LNCAP (cell line): ENCODE measurements at regions not wholly inside any gene's neighbourhood (a gene's known extent, or its start where the extent isn't known, plus 50 kb on each side); places are given as distances from the start of the nearest gene placed in this dataset.

ENCODE experiments used
- CTCF ChIP-seq: fragments of 450-650 bp; IDR thresholded peaks from 2 replicates; pipeline ENCODE4 v1.5.1; 2017; ENCODE audit warnings: mild to moderate bottlenecking

DNA sequence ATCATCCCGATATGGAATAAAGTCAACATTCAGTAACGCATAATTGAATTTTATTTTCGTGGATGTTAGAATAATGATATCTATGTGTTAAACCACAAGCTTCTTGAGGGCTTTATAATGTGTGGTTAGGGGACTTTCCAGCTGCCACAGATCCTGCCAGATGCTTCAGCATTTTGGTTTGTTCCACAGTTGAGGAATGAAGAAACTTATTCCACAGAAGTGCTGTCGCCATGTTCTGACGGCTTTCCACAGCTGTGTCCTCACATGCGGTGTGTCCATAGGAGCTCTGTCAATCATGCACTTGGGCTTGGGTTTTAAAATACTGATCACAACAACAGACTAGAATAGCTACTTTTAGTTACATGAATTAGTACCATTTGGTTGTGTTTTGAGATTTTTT lies 411.9 kb downstream of the TRIML1 start:
- TF ChIP-seq CTCF, result no peak

DNA sequence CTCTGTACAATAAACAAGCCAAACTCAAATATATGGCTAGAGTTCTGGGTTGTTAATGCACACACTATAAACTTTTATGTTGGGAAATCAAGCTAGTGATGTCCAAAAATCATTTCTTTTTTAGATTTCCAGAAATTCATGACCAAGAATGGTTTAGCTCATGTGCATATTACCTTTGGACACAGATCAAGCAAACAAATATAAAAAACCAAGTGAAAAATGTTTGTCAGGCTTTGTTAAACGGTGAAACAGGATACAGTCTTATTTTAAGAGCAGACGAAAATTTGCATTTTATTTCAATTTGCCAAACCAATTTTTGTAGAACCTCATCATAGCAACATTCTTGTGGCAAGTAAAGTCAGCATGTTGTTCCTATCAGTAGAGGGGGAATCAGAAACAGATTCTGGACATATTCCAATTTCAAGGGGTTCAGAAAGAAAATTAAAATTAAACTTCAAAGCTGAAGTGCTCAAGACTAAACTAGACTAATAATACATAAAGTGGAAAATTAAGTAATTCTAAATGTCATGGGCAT lies 413.6 kb downstream of the TRIML1 start:
- TF ChIP-seq CTCF, result no peak

- no peak for TF ChIP-seq CTCF
Observed at GRCh38 chr4:188554413-188554812, 415.2 kb downstream of the TRIML1 start.

DNA sequence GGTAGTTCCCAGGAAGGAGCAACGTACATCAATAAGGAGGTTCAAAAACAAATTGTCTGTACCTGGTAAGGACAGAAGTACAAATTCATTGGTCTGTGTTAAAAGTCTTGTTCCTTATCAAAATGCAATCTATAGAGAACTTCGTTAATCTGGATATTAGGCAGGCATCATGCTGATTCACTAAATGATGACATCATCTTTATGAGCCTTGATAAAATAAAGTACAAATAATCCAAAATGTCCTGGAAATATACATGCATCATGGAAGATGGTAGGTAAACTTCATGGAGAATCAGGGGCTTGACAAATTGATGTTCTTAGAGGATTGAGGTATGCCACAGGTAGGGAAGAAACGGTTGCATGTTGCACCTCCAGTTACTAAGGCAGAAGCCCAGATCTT lies 433.9 kb downstream of the TRIML1 start:
- no peak for TF ChIP-seq CTCF

DNA sequence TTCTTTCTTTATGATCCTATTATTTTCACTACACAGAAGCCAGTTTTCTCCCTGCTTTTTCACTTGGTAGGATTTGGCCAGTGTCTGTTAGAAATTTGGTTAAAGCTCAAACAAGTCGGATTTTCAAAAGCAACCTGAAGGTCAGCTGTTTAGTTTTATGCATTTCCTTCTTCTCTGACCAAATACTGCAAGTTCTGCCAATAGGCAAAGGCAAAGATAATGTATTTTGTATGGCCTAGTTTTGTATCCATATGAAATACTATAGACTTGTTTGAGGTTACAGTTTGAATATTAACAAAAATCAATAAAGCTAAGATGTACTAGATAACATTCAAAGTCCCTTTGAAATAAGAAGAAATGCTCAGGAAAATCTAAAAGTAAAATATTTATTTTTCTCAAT lies 439.4 kb downstream of the TRIML1 start:
- TF ChIP-seq CTCF, result no peak

DNA sequence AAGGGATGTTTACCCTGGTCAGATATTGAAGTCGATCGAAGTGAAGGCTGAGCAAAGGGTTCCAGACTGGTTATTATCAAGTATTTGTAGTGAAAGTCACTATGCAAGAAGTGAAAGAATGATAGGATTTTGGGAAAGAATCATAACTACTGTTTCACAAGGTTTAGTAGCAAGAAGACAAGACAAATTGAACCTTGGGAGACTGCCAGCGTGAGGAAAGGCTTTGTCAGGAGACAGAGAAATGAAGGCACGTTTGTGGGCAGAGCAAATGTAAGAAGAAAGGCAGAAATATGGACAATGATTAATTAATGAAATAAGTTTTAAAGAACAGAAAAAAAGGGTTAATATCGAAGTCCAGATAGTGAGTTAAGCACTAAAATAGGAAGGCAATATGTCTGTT lies 456.8 kb downstream of the TRIML1 start:
- no peak for TF ChIP-seq CTCF

GRCh38 chr4:188603646-188604045 lies 464.4 kb downstream of the TRIML1 start:
- TF ChIP-seq CTCF, result no peak

- no peak for TF ChIP-seq CTCF
Observed at GRCh38 chr4:188606635-188607034, 467.4 kb downstream of the TRIML1 start.
